EL (cell line): ENCODE measurements at regions not wholly inside any gene's neighbourhood (a gene's known extent, or its start where the extent isn't known, plus 50 kb on each side); places are given as distances from the start of the nearest gene placed in this dataset.
"Not testable (repeated sequence)": the region's sequence is repeated elsewhere in the genome, so short reads cannot be mapped to it uniquely, and the experiment has no call there.

ENCODE experiments used
- DNase-seq: peaks from one replicate; pipeline ENCODE4 v3.0.0-alpha.2; 2016

GRCh38 chr6:69623357-69623756 is 173.5 kb downstream of the LMBRD1 start:
- no peak for DNase-seq

- DNase-seq, result no peak
Observed at GRCh38 chr6:69622924-69623323, 173.9 kb downstream of the LMBRD1 start.

GRCh38 chr6:69622230-69622629 is 174.6 kb downstream of the LMBRD1 start:
- no peak for DNase-seq

GRCh38 chr6:69617163-69617562 is 179.6 kb downstream of the LMBRD1 start:
- no peak for DNase-seq

GRCh38 chr6:69609836-69610472 is 186.9 kb downstream of the LMBRD1 start:
- DNase-seq, result no peak

- no peak for DNase-seq
Observed at GRCh38 chr6:69601132-69601531, 195.7 kb downstream of the LMBRD1 start.

GRCh38 chr6:69594405-69594804 is 202.4 kb downstream of the LMBRD1 start:
- no peak for DNase-seq

- DNase-seq, result peak; percentile 2
Observed at GRCh38 chr6:69593706-69594105, 203.1 kb downstream of the LMBRD1 start.

GRCh38 chr6:69589626-69590025 is 207.2 kb downstream of the LMBRD1 start:
- DNase-seq, result no peak

GRCh38 chr6:69584913-69585729 is 211.7 kb downstream of the LMBRD1 start:
- DNase-seq, result peak; percentile 5

- peak; percentile 16 for DNase-seq
Observed at GRCh38 chr6:69584536-69584912, 212.3 kb downstream of the LMBRD1 start.

GRCh38 chr6:69581581-69581980 is 215.2 kb downstream of the LMBRD1 start:
- no peak for DNase-seq

GRCh38 chr6:69580706-69581105 is 216.1 kb downstream of the LMBRD1 start:
- DNase-seq, result no peak

- DNase-seq, result peak; percentile 13
Observed at GRCh38 chr6:69578361-69578890, 218.4 kb downstream of the LMBRD1 start.

- no peak for DNase-seq
Observed at GRCh38 chr6:69571234-69571633, 225.6 kb downstream of the LMBRD1 start.

GRCh38 chr6:69570106-69570505 is 226.7 kb downstream of the LMBRD1 start:
- peak; percentile 2 for DNase-seq

- not testable (repeated sequence) for DNase-seq
Observed at GRCh38 chr6:69560597-69560996, 236.2 kb downstream of the LMBRD1 start.

- no peak for DNase-seq
Observed at GRCh38 chr6:69555088-69555638, 241.6 kb downstream of the LMBRD1 start.

- no peak for DNase-seq
Observed at GRCh38 chr6:69542494-69542893, 254.3 kb downstream of the LMBRD1 start.

- no peak for DNase-seq
Observed at GRCh38 chr6:69527921-69528476, 268.8 kb downstream of the LMBRD1 start.

- DNase-seq, result not testable (repeated sequence)
Observed at GRCh38 chr6:69515480-69515879, 281.3 kb downstream of the LMBRD1 start.

GRCh38 chr6:69494595-69494994 is 302.2 kb downstream of the LMBRD1 start:
- DNase-seq, result no peak

- no peak for DNase-seq
Observed at GRCh38 chr6:69489970-69490369, 306.8 kb downstream of the LMBRD1 start.

GRCh38 chr6:69487688-69488087 is 309.1 kb downstream of the LMBRD1 start:
- no peak for DNase-seq
